HG03469 (cell line): ENCODE measurements at regions not wholly inside any gene's neighbourhood (a gene's known extent, or its start where the extent isn't known, plus 50 kb on each side); places are given as distances from the start of the nearest gene placed in this dataset.

Experiments used
- ATAC-seq: cut with Tn5 transposase; IDR thresholded peaks from one replicate; pipeline ENCODE4 v1.9.1; 2021; ENCODE audit warnings: mild to moderate bottlenecking, moderate library complexity, moderate number of reproducible peaks; ENCODE audit not compliant: unreplicated experiment

GRCh38 chr20:12354725-12355124 is 437.0 kb downstream of the BTBD3 start:
- ATAC-seq, result no peak

DNA sequence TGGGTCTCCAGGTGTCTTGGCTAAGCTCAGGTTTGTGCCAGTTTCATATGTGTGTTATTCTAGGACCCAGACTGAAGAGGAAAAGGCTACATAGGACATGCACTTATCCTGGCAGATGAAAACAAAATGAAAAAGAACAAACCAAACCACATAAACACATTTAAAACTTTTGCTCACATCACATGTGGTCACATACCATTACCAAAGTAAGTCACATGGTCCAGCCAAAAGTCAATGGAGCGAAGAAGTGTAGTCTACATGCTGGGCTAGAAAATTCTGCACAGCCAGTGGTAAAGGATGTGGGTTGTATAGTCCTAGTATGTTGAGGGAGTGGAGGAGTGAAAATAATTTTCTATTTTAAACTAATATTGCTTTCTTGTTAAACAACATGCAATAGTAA is 437.5 kb downstream of the BTBD3 start:
- no peak for ATAC-seq

DNA sequence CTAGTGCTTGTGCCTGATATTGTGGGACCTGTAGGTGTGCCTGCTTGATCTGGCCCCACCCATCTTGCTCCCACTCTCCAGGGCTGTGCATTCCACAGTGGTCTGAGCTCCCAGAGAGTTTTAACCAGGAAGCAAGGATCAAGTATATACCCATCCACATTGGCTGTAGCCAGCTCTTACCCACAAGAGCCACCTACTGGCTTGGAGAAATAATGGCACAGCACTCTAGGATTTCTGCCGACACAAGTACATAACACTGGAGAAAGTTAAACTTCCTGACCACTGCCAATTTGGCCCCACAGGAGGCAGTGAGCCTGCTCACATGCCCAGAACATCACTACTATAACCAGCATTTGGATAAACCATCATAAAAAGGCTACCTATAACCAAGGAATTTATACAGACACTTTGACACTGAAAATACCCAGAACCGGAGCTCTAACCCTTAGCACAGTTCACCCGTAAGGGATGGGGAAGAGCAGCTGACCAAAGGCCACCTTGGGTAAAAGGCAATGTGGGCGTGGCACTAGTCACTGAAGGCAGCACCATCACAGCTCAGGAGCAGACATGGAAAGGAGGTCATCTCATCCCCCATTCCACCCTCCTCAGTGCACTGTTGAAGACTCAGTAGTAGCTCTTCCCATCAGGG is 440.4 kb downstream of the BTBD3 start:
- no peak for ATAC-seq

- no peak for ATAC-seq
These were observed 440.9 kb downstream of the BTBD3 start for GRCh38 chr20:12358655-12359009.

GRCh38 chr20:12371990-12372389 is 454.3 kb downstream of the BTBD3 start:
- no peak for ATAC-seq

DNA sequence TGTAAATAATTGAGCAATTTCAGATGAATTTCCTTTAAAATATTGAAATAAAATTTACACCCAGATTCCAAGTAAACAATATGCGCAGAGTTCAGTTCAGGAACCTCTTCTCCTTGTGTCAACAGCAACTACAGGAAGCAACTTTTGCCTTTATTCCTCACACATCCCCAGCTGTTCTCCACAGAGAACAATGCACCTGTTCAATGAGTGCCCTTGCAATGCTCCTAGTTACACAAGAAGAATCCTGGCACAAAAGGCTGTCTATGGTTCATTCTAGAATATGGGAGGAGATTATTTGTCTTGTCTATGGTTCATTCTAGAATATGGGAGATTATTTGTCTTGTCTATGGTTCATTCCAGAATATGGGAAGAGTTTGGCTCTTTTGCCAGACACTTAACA is 454.9 kb downstream of the BTBD3 start:
- ATAC-seq, result no peak

- ATAC-seq, result no peak
These were observed 458.3 kb downstream of the BTBD3 start for GRCh38 chr20:12375967-12376366.

- no peak for ATAC-seq
These were observed 466.1 kb downstream of the BTBD3 start for GRCh38 chr20:12383821-12384220.

DNA sequence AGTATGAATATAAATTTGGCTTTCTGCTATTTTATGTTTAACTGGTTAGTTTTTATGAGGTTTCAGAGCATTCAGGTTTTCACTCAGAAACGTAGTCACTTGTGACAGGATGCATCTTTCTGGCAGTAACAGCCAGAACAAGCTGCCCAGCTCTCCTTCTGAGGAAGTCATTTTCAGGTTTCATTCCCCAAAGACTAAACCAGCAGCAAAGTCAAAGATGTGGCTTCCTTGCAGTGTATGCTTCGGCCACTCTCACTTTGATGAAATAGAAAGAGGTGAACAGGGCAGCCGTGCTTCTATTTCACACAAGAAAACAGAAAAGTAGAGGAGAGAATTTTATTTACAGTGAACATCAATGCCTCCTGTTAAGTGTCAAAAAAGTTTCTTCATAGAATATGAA is 469.1 kb downstream of the BTBD3 start:
- no peak for ATAC-seq

- no peak for ATAC-seq
These were observed 473.4 kb downstream of the BTBD3 start for GRCh38 chr20:12391099-12391498.

- no peak for ATAC-seq
These were observed 477.1 kb downstream of the BTBD3 start for GRCh38 chr20:12394786-12395185.

- ATAC-seq, result no peak
These were observed 477.7 kb downstream of the BTBD3 start for GRCh38 chr20:12395353-12395752.

DNA sequence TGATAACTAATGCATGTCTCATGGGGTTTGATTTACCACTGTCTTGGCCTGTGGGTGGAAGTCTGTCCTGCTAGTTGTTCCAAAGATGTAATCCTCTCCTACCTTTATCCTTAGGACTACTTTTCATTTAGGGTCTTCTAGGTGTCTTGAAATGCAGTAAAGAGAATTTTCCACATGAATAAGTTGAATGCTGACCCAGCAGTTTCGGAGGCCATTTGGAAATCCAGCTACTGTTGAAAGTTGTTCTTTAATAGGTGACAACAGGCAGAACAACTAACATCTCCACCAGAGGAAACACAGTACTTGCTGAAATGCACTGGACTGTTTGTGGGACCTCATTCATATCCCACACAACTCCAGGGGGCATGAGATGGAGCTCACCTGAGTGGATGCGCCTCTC is 478.1 kb downstream of the BTBD3 start:
- no peak for ATAC-seq

- no peak for ATAC-seq
These were observed 481.6 kb downstream of the BTBD3 start for GRCh38 chr20:12399110-12399836.

DNA sequence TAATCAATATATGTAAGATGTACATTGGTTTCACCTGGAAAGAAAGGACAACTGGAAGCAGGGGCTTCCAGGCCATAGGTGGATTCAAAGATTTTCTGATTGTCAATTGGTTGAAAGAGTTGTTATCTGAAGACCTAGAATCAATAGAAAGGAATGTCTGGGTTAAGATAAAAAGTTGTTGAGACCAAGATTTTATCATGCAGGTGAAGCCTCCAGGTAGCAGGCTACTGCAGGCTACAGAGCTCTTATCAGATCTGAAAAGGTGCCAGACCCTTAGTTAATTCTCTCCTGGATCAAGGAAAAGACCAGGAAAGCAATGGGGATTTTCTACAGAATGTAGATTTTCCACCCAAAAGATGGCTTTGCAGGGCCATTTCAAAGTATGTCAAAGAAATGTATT is 487.2 kb downstream of the BTBD3 start:
- ATAC-seq, result no peak

GRCh38 chr20:12406978-12407377 is 489.3 kb downstream of the BTBD3 start:
- no peak for ATAC-seq

GRCh38 chr20:12409501-12409900 is 491.8 kb downstream of the BTBD3 start:
- ATAC-seq, result no peak

- ATAC-seq, result no peak
These were observed 493.1 kb downstream of the BTBD3 start for GRCh38 chr20:12410783-12411182.

DNA sequence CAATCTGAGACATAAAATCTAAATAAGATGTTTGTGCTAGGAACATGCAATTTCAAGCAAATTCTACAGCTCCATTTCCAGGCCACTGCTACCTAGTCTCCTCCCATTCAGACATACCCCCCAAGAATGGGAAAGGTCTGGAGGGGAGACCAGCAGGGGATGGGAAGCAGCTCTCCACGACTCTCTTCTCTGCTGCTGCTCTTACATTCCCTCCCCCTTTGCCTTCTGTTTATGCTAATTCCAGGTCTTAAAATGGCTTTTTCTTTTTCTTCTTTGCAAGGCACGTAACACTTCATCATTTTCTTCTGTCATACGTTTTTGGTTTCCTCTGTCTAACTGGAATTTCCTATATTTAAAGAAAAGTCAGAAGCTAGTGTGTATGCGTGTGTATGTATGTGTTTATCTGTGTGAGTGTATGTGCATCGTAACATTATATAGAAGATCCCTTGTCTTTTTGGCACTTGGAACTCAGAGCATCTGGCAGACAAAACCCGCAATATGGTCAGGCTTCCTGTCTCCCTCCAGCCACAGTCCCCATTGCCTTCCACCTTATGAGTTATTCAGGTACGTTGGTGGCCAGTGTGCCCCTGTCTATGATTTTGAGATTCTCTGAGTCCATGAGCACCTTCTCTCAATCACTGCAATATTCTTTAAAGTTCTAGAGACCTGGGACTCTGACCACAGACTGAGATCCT is 493.7 kb downstream of the BTBD3 start:
- ATAC-seq, result no peak

- ATAC-seq, result no peak
These were observed 495.4 kb downstream of the BTBD3 start for GRCh38 chr20:12413116-12413515.

- ATAC-seq, result no peak
These were observed 497.0 kb downstream of the BTBD3 start for GRCh38 chr20:12414446-12415274.
